Neutrophil (primary cell): ENCODE measurements at regions not wholly inside any gene's neighbourhood (a gene's known extent, or its start where the extent isn't known, plus 50 kb on each side); places are given as distances from the start of the nearest gene placed in this dataset.

ENCODE experiments used
- H3K27ac ChIP-seq: fragments of 200-600 bp; sonication (generic); 2 replicates; pipeline ENCODE4 v1.5.1; 2016; ENCODE audit warnings: mild to moderate bottlenecking, moderate library complexity
- H3K27me3 ChIP-seq: fragments of 200-600 bp; sonication (generic); 2 replicates; pipeline ENCODE4 v1.6.0; 2016; ENCODE audit warnings: mild to moderate bottlenecking
- H3K36me3 ChIP-seq: fragments of 200-600 bp; sonication (generic); 2 replicates; pipeline ENCODE4 v1.5.1; 2017
- H3K4me1 ChIP-seq, 2 experiments: fragments of 200-600 bp in 1 of 2; sonication (generic) in 1 of 2; 1 replicate in 1 of 2; 2 replicates in 1 of 2; pipeline versions ENCODE4 v1.5.1 to v1.6.1; 2013 to 2016; ENCODE audit warnings: low read depth in 1 of 2, low read length in 1 of 2, mild to moderate bottlenecking in 1 of 2, moderate library complexity in 1 of 2; ENCODE audit not compliant: control insufficient read depth in 1 of 2, insufficient read depth in 1 of 2
- H3K4me3 ChIP-seq, 2 experiments: fragments of 200-600 bp in 1 of 2; sonication (generic) in 1 of 2; 1 replicate in 1 of 2; 2 replicates in 1 of 2; pipeline ENCODE4 v1.5.1; 2013 to 2016; ENCODE audit warnings: low read depth in 1 of 2, low read length in 1 of 2, mild to moderate bottlenecking in 1 of 2, moderate library complexity in 1 of 2
- H3K9me3 ChIP-seq: fragments of 200-600 bp; sonication (generic); 2 replicates; pipeline ENCODE4 v1.5.1; 2016
- TF ChIP-seq, protein P1 (sequence below): fragments of 200-600 bp; sonication (generic); IDR thresholded peaks from 2 replicates; pipeline ENCODE4 v1.5.1; 2016; ENCODE audit warnings: antibody characterized with exemption

DNA sequence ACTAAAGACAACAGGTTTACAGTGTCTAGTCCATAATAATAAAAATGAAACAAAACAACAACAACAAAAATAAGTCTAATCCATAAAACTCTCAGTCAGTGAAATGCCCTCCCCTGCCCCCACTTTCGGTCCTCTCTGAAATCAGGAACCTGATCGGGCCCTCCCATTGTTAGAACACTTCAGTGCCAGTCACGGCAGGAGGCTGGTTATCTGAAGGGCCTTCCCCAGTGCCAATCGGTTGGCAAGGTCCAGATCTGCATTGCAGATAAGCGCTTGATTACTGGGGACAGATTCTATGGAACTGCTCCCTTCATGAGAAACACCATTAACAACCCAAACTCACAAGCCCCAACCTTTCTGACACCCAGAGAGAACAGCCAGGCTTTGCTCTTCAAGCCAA is 72.2 kb upstream of the EEPD1 start:
- no peaks in the 10 kb centered on the region for H3K4me1 ChIP-seq
- no peaks in the 10 kb centered on the region for H3K9me3 ChIP-seq
- no peaks in the 10 kb centered on the region for H3K27me3 ChIP-seq
- H3K4me3 ChIP-seq = no peak overlapping the region
- H3K27ac ChIP-seq = no peak overlapping the region
- TF ChIP-seq, protein P1, sequence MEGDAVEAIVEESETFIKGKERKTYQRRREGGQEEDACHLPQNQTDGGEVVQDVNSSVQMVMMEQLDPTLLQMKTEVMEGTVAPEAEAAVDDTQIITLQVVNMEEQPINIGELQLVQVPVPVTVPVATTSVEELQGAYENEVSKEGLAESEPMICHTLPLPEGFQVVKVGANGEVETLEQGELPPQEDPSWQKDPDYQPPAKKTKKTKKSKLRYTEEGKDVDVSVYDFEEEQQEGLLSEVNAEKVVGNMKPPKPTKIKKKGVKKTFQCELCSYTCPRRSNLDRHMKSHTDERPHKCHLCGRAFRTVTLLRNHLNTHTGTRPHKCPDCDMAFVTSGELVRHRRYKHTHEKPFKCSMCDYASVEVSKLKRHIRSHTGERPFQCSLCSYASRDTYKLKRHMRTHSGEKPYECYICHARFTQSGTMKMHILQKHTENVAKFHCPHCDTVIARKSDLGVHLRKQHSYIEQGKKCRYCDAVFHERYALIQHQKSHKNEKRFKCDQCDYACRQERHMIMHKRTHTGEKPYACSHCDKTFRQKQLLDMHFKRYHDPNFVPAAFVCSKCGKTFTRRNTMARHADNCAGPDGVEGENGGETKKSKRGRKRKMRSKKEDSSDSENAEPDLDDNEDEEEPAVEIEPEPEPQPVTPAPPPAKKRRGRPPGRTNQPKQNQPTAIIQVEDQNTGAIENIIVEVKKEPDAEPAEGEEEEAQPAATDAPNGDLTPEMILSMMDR = no peak
- H3K36me3 ChIP-seq = no peaks in the 10 kb centered on the region

DNA sequence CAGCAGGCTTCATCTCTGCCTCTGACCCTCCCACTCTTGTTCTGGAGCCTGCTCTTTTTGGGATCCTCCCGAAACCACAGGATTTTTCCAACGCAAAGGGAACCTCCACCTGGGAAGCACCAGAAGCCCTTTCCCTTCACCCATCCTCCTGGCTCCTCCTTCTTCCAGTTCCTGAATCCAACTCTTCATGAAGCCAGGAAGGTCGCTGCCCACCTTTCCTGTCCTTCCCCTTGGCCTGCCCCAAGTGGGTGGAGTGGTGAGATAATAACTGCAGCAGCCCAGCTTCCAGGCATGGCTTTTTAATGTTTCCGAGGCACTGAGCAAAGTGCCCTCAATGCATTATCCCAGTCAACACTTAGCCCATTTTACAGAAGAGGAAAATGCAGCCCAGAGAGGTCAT is 70.8 kb upstream of the EEPD1 start:
- H3K4me1 ChIP-seq = no peaks in the 10 kb centered on the region
- TF ChIP-seq, protein P1 = no peak
- no peak overlapping the region for H3K4me3 ChIP-seq
- no peak overlapping the region for H3K27ac ChIP-seq
- H3K27me3 ChIP-seq = no peaks in the 10 kb centered on the region
- H3K36me3 ChIP-seq = no peaks in the 10 kb centered on the region
- no peaks in the 10 kb centered on the region for H3K9me3 ChIP-seq

DNA sequence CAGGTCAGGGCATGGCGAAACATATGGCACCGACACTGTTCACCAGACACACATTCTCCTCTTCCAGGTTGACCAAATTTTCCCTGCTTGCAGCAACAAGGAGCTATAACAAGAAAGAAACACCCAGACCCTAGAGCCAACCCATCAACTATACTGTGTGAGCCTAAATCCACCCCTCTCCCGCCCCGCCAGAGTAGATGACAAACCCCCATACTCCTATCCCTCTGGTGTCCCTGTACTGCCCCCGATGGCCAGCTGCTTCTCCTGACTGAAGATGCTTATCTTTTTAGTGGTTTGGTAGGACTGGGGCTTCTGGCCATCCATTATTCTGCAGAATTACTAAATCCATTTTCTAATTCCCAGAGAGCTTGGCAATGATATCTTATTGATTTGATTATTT is 70.1 kb upstream of the EEPD1 start:
- no peaks in the 10 kb centered on the region for H3K4me1 ChIP-seq
- H3K9me3 ChIP-seq = no peaks in the 10 kb centered on the region
- TF ChIP-seq, protein P1 = no peak
- no peaks in the 10 kb centered on the region for H3K27me3 ChIP-seq
- no peak overlapping the region for H3K4me3 ChIP-seq
- no peaks in the 10 kb centered on the region for H3K36me3 ChIP-seq
- no peak overlapping the region for H3K27ac ChIP-seq

DNA sequence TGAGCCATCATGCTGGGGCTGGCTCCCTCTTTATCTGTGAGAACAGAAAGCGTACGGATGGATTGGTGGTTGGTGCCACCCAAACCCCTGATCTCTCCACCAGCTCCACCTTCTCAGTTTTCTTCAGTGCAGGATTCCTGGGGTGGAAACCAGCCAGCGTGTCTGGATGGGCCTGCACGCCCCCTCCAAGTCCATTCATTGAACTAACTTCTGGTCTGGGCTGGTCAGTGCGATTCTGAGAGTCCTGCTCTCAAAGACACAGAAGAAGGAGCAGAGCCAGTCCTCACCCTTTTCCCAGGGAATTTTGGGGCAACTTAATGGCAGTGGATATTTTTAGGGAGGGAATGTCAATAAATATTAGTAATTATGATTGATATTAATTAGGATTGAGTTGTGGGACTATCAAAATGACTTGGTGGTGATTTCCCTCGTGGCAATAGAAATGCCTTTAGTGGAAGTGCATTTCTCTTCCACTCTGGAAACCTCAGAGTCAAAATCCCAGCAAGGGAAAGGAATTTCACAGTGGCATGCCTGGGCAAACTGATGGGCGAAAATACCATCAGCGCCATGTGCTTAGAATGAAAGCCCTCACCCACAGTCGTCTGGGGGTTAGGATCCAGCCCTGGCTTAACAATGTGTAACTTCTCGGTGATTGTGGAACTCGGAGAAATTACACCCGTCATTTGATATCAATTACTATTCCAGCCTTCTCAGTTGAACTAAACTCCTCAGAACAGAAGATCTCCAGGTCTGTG is 69.3 kb upstream of the EEPD1 start:
- Histone ChIP-seq H3K27me3 (no peaks in the 10 kb centered on the region), H3K4me1 (no peaks in the 10 kb centered on the region), H3K4me3 (no peak overlapping the region), H3K9me3 (no peaks in the 10 kb centered on the region), H3K27ac (no peak overlapping the region), H3K36me3 (no peaks in the 10 kb centered on the region)
- TF ChIP-seq, protein P1 = no peak

DNA sequence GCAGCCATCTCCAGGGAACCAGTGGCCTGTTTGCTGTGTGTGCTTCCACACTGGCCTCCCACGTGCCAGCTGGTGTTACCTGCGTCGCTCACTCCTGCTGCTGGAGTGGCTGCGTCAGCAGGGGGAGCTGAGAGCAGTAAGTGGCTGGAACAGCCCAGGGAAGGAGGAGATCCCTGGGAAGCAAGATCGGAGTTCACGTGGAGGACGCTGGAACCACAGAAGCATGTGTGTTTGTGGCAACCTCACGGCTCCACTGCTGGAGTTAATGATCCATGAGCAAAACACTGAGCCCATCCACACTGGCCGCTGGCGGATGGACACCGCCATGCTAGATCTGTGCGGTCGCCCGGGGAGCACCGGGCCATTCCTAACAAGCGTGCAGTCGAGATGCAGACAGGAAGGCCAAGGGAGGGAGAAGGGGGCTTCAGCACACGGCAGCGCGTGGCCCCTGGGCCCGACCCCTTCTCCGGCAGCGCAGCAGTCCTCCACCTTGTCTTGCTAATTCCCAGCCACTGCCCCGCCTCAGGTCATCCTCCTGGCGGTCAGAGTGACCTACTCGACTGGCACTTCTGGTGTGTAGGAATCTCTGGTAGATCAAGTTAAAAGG is 68.5 kb upstream of the EEPD1 start:
- no peaks in the 10 kb centered on the region for H3K9me3 ChIP-seq

More for the DNA sequence above, 68.5 kb upstream of the EEPD1 start:
- Histone ChIP-seq H3K27me3 (no peaks in the 10 kb centered on the region), H3K4me3 (no peak overlapping the region), H3K4me1 (no peaks in the 10 kb centered on the region), H3K36me3 (no peaks in the 10 kb centered on the region), H3K27ac (no peak overlapping the region)
- TF ChIP-seq, protein P1 = no peak
